Left ventricle myocardium superior (tissue), 1 donor: ENCODE measurements at regions not wholly inside any gene's neighbourhood (a gene's known extent, or its start where the extent isn't known, plus 50 kb on each side); places are given as distances from the start of the nearest gene placed in this dataset.

Source experiments
- ATAC-seq: fragments of 200-7000 bp; cut with Tn5 transposase; one replicate; pipeline ENCODE4 v1.9.1; 2020; ENCODE audit warnings: mild to moderate bottlenecking, moderate library complexity
- DNase-seq: peaks from one replicate; pipeline ENCODE4 v3.0.0-alpha.2; 2020
- intact Hi-C: fragments of 100-400 bp; cut with micrococcal nuclease; formaldehyde crosslinking; loops from one replicate; pipeline ENCODE4 v1.11.0; 2022
- donor health status: DM: no; HTN: yes; CAD: no; lungs with severe emphysema.

GRCh38 chr4:53923921-53924320, 140.5 kb downstream of the CHIC2 start:
- ATAC-seq (no peak), DNase-seq (no peak)
- intact Hi-C loops, result no loop called here

DNA sequence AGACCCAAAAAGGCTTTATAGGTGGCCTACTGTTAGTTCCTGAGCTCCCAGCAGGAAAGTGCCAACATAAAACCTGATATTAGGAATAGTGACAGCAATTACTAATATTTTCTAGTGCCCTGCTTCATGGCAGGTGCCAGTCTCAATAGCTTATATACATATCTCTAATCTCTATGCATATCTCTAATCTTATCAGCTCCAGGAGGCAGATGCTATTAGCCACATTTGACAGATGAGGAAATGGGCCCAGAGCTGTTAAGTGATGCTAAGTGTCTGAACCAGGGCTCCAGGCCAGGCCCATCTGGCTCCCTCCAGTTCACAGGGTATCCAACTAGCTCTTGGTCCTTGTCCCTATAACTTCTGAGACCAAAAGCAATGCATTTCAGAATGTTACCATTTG, 142.5 kb downstream of the CHIC2 start:
- intact Hi-C loops, result no loop called here
- DNase-seq (no peak), ATAC-seq (no peak)

DNA sequence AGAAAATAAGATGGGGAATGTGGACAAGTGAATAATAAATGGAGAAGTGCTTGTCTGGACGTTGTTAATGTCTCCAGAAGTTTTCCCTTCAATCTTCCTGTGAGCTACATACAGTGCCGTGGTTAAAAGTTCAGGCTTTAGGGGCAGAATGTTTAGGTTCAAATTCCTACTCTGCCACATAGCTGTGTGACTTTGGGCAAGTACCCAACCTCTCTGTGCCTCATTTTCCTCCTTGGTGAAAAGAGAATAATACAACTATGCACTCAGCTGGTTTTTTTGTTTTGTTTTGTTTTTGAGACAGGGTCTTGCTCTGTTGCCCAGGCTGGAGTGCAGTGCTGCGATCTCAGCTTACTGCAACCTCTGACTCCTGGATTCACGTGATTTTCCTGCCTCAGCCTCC, 143.5 kb downstream of the CHIC2 start:
- intact Hi-C loops, result no loop called here
- DNase-seq, result no peak
- ATAC-seq, result no peak

DNA sequence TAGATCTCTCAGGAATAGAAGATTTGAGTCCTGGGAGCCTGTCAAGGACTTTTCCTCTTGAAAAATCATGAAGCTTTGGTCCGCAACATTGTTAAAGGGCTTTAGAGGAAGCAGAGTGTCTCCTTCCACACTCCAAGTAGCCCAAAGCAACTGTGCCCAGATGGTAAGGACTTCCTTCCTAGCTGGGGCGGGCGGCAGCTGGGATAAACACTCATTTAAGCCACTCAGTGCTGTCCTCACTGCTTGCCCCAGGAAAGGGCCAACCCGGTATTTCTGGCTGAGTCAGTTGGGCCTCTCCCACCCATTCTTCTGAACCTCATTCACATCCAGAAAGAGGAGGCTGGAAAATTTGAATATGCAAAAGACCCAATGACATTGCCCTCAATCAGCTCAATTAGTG, 144.3 kb downstream of the CHIC2 start:
- intact Hi-C loops, result no loop called here
- DNase-seq (no peak), ATAC-seq (no peak)

DNA sequence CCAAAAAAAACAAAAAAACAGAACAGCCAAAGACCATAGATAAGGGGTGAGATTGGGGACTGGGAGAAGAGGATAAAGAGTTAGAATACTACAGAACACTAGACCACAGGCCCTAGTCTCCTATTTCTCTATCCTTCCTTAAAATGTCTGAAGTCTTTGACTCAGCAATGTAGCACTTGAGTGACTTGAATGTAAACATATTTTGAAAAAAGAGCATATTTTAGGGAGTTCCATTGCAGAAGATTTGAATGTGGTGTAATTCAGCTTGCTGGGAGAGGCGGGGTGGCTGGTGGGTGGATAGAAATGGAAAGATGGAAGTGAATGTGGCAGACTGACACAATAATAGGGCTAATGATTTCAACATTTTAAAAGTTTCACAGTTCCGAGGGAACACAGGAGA, 144.9 kb downstream of the CHIC2 start:
- intact Hi-C loops, result loop anchor here (10.0 kb wide), 1 partner anchor 305 kb away; the partner anchor contains the start of gene PDGFRA
- ATAC-seq, result no peak
- no peak for DNase-seq

DNA sequence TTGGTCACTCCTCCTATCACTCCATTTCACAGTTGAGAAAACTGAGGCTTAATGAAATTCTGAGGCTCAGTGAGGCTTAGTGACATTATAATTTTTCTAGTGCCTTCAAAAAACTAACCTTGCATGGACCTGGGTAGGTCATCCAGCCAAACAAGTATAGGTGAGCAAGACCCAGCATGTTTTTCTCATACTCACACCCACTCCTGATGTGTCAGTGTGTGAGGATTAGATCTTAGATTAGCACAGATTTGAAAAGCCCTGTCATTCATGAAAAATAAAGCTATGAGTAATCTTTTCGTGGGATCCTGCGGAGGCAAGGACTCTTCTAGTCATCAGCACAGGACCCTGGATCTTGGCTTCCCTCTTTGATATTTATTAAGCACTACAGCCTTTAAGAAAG, 146.7 kb downstream of the CHIC2 start:
- intact Hi-C loops, result loop anchor here (10.0 kb wide), 1 partner anchor 307 kb away; the partner anchor contains the start of gene PDGFRA
- ATAC-seq (no peak), DNase-seq (no peak)

- ATAC-seq, result no peak
- DNase-seq, result no peak
- intact Hi-C loops, result loop anchor here (10.0 kb wide), 1 partner anchor 308 kb away; the partner anchor contains the start of gene PDGFRA
Observed at GRCh38 chr4:53916431-53916889, 147.9 kb downstream of the CHIC2 start.

- DNase-seq, result no peak
- ATAC-seq, result no peak
- intact Hi-C loops, result loop anchor here (10.0 kb wide), 1 partner anchor 310 kb away; the partner anchor contains the start of gene PDGFRA
Observed at GRCh38 chr4:53914313-53915016, 149.9 kb downstream of the CHIC2 start.

DNA sequence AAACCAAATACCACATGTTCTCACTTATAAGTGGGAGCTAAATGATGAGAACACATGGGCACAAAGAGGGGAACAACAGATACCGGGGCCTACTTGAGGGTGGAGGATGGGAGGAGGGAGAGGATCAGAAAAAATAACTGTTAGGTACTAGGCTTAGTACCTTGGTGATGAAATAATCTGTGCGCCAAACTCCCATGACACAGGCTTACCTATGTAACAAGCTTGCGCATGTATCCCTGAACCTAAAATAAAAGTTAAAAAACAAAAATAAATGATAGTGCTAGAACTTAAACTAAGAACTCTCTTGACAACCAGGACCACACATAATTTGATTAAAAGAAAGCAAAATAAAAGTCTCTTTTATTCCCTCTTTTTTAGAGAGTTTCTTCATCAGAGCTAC, 150.6 kb downstream of the CHIC2 start:
- ATAC-seq (no peak), DNase-seq (no peak)
- intact Hi-C loops, result loop anchor here (10.0 kb wide), 1 partner anchor 311 kb away; the partner anchor contains the start of gene PDGFRA

GRCh38 chr4:53912766-53913497, 151.5 kb downstream of the CHIC2 start:
- ATAC-seq, result no peak
- intact Hi-C loops, result loop anchor here (10.0 kb wide), 1 partner anchor 312 kb away; the partner anchor contains the start of gene PDGFRA
- no peak for DNase-seq

DNA sequence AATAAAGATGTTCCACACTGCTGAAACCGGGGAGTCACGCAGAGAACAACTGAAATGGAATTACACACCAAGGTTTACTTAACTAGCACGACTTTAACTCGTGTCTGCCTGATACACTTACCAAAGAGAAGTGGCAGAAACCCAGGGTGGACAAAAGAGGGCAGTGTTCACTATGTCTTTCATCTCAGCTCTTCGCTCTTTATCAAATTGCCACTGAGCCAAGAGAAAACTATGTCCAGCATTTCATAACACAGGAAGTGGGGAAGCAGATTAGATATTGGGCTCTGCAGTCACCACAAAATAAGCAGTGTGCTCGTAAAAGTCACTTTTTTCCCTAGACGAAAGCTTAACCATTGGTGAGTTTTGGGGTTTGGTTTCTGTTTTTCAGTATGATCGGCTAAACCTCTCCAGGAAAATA, 155.7 kb downstream of the CHIC2 start:
- DNase-seq (no peak), ATAC-seq (peak; percentile 93)
- intact Hi-C loops, result no loop called here

GRCh38 chr4:53907772-53908171, 156.6 kb downstream of the CHIC2 start:
- DNase-seq (no peak), ATAC-seq (no peak)
- intact Hi-C loops, result no loop called here

- intact Hi-C loops, result no loop called here
- no peak for ATAC-seq
- no peak for DNase-seq
Observed at GRCh38 chr4:53906606-53907190, 157.7 kb downstream of the CHIC2 start.

DNA sequence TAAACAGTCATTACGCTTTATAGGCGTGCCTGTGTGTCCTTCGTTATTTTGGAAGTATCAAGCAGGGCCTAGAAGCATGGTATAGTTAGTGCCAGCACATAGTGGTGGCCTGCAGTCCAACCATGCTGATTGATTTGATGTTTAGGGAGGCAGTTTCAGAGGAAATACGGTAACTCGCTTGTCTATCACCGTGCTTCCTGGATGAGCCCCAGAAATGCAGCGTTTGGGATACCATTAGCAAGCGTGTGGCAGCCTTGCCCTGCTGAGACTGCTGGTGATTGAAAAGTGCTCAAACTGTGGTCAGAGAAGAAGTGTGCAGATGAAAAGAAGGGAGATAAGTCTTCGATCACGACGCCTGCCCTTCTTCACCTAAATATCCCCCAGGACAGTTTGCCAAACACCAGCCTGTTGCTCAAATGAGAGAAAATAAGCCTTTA, 158.4 kb downstream of the CHIC2 start:
- ATAC-seq (peak; percentile 72), DNase-seq (peak; percentile 52)
- intact Hi-C loops, result no loop called here

- no peak for DNase-seq
- intact Hi-C loops, result no loop called here
- ATAC-seq, result no peak
Observed at GRCh38 chr4:53905276-53905940, 159.0 kb downstream of the CHIC2 start.

DNA sequence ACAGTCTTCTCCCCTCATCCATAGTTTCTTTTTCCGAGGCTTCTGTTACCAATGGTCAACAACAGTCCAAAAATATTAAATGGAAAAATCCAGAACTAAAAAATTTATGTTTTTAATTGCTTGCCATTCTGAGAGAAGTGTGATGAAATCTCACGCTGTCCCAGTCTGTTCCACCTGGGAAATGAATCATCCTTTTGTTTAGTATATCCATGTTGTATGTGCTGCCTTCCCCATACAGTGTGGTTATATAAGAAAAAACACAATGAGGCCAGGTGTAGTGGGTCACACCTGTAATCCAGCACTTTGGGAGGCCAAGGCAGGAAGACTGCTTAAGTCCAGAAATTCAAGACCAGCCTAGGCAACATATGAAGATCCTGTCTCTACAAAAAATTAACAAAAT, 161.6 kb downstream of the CHIC2 start:
- DNase-seq, result no peak
- intact Hi-C loops, result no loop called here
- no peak for ATAC-seq

GRCh38 chr4:53900271-53900649, 164.1 kb downstream of the CHIC2 start:
- DNase-seq (no peak), ATAC-seq (no peak)
- intact Hi-C loops, result no loop called here

- DNase-seq (no peak), ATAC-seq (peak; percentile 83)
- intact Hi-C loops, result no loop called here
Observed at GRCh38 chr4:53899586-53900270, 164.7 kb downstream of the CHIC2 start.

DNA sequence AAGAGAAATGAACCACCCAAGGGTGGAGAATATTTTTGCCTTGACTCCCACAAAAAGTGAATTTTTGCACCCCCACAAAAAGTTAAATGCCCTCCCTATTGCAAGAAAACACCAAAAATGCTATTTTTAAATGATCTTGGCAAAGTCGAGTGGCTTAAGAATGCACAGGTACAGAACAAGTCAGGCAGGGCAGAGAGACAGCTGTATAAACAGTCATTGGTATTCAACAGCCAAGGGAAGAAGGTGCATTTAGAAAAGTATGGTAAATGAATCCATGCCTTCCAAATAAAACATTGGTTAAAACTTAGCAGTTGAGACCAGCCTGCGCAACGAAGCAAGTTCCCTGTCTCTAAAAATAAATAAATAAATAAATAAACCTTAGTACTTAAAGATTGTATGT, 169.3 kb downstream of the CHIC2 start:
- DNase-seq, result no peak
- ATAC-seq, result no peak
- intact Hi-C loops, result no loop called here
